ENCODE measurements at regions not wholly inside any gene's neighbourhood (a gene's known extent, or its start where the extent isn't known, plus 50 kb on each side); places are given as distances from the start of the nearest gene placed in this dataset.

- peak; percentile 51 for DNase-seq (ENCODE audit: low spot score)
These were observed 614.8 kb downstream of the ZIC1 start for GRCh38 chr3:148023994-148024393.

- DNase-seq (ENCODE audit: low spot score): no peak
These were observed 616.9 kb downstream of the ZIC1 start for GRCh38 chr3:148026009-148026588.

GRCh38 chr3:148030975-148031374 lies 621.8 kb downstream of the ZIC1 start:
- no peak for DNase-seq (ENCODE audit: low spot score)

GRCh38 chr3:148034353-148034752 lies 625.2 kb downstream of the ZIC1 start:
- DNase-seq (ENCODE audit: low spot score): no peak

GRCh38 chr3:148036331-148036876 lies 627.2 kb downstream of the ZIC1 start:
- peak; percentile 69 for DNase-seq (ENCODE audit: low spot score)

GRCh38 chr3:148042663-148043445 lies 633.7 kb downstream of the ZIC1 start:
- no peak for DNase-seq (ENCODE audit: low spot score)

GRCh38 chr3:148044151-148044550 lies 635.0 kb downstream of the ZIC1 start:
- DNase-seq (ENCODE audit: low spot score): no peak

- no peak for DNase-seq (ENCODE audit: low spot score)
These were observed 642.7 kb upstream of the AGTR1 start for GRCh38 chr3:148054999-148055398.

GRCh38 chr3:148062590-148062989 lies 635.1 kb upstream of the AGTR1 start:
- no peak for DNase-seq (ENCODE audit: low spot score)

GRCh38 chr3:148066802-148067201 lies 630.9 kb upstream of the AGTR1 start:
- DNase-seq (ENCODE audit: low spot score): no peak

- no peak for DNase-seq (ENCODE audit: low spot score)
These were observed 629.2 kb upstream of the AGTR1 start for GRCh38 chr3:148068466-148068865.

- no peak for DNase-seq (ENCODE audit: low spot score)
These were observed 627.7 kb upstream of the AGTR1 start for GRCh38 chr3:148070041-148070440.

- DNase-seq (ENCODE audit: low spot score): no peak
These were observed 623.8 kb upstream of the AGTR1 start for GRCh38 chr3:148073721-148074456.

- DNase-seq (ENCODE audit: low spot score): no peak
These were observed 622.8 kb upstream of the AGTR1 start for GRCh38 chr3:148074946-148075345.

- peak; percentile 65 for DNase-seq (ENCODE audit: low spot score)
These were observed 621.7 kb upstream of the AGTR1 start for GRCh38 chr3:148075771-148076716.

- peak; percentile 50 for DNase-seq (ENCODE audit: low spot score)
These were observed 620.3 kb upstream of the AGTR1 start for GRCh38 chr3:148077318-148077923.

- DNase-seq (ENCODE audit: low spot score): no peak
These were observed 619.7 kb upstream of the AGTR1 start for GRCh38 chr3:148077965-148078364.

GRCh38 chr3:148078658-148079057 lies 619.0 kb upstream of the AGTR1 start:
- no peak for DNase-seq (ENCODE audit: low spot score)

GRCh38 chr3:148079370-148079769 lies 618.3 kb upstream of the AGTR1 start:
- DNase-seq (ENCODE audit: low spot score): no peak

GRCh38 chr3:148081926-148082325 lies 615.8 kb upstream of the AGTR1 start:
- no peak for DNase-seq (ENCODE audit: low spot score)

Measured in A172 (cell line).